ENCODE measurements at regions not wholly inside any gene's neighbourhood (a gene's known extent, or its start where the extent isn't known, plus 50 kb on each side); places are given as distances from the start of the nearest gene placed in this dataset.
A peak's percentile ranks its signal among the peaks of the same experiment; 100 is the strongest.
"Not testable (repeated sequence)": the region's sequence is repeated elsewhere in the genome, so short reads cannot be mapped to it uniquely, and the experiment has no call there.

DNA sequence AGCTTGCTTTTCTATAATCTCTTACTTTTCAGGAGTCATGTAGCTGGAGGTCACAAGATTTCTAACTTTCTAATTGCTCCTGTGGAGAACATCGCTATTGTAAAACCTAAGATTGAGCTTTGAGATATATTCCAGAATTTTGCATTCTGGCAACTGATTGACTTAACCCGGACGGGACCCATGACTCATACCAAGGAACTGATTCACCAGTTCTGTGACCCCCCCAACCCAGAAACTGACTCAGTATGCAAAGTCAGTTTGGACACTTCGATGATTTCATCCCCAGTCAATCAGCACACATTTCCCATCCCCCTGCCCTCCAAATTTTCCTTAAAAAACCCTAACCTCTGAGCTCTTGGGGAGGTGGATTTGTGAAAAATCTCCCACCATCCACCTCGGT, 396.5 kb upstream of the GBE1 start:
- CTCF ChIA-PET = no interaction called here

GRCh38 chr3:82153892-82154291, 392.4 kb upstream of the GBE1 start:
- POLR2A ChIA-PET (ENCODE audit: low non-redundant PET); H3K27ac ChIP-seq; CTCF ChIA-PET; DNase-seq (ENCODE audit: low spot score): not testable (repeated sequence)

More for the DNA sequence above, 396.5 kb upstream of the GBE1 start:
- no peak overlapping the region for H3K27ac ChIP-seq
- POLR2A ChIA-PET (ENCODE audit: low non-redundant PET) = no interaction called here
- peak; percentile 69 for DNase-seq (ENCODE audit: low spot score)
- TF ChIP-seq, protein P1, sequence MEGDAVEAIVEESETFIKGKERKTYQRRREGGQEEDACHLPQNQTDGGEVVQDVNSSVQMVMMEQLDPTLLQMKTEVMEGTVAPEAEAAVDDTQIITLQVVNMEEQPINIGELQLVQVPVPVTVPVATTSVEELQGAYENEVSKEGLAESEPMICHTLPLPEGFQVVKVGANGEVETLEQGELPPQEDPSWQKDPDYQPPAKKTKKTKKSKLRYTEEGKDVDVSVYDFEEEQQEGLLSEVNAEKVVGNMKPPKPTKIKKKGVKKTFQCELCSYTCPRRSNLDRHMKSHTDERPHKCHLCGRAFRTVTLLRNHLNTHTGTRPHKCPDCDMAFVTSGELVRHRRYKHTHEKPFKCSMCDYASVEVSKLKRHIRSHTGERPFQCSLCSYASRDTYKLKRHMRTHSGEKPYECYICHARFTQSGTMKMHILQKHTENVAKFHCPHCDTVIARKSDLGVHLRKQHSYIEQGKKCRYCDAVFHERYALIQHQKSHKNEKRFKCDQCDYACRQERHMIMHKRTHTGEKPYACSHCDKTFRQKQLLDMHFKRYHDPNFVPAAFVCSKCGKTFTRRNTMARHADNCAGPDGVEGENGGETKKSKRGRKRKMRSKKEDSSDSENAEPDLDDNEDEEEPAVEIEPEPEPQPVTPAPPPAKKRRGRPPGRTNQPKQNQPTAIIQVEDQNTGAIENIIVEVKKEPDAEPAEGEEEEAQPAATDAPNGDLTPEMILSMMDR (conservative IDR thresholded peaks at IDR 0.05; ENCODE audit: low read depth) = no peak

DNA sequence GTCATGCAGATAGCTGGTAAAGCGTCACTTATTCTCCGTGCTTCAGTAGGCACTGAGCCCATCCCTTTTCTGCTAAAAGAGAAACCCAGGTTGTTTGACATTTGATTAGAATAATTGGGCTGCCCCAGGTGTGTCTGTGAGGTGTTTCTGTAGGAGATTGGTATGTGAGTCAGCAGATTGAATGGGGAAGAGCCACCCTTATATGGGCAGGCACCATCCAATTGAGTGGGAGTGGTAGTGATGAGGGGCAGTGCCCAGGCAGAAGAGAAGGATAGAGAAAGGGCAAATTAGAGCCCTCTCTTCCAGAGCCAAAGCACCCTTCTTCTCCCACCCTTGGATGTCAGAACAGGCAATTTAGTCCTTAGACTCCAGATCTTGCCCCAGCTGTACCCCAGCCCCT, 384.3 kb upstream of the GBE1 start:
- DNase-seq (ENCODE audit: low spot score) = no peak
- ChIA-PET POLR2A (ENCODE audit: low non-redundant PET) (no interaction called here), CTCF (interaction anchor here (0.8 to 1.0 kb wide), 2 partner anchors 13 to 29 kb away, joined by 3 read pairs; no protein-coding TSS in a partner anchor)
- TF ChIP-seq, protein P1 (conservative IDR thresholded peaks at IDR 0.05; ENCODE audit: low read depth) = no peak
- H3K27ac ChIP-seq = no peak overlapping the region

DNA sequence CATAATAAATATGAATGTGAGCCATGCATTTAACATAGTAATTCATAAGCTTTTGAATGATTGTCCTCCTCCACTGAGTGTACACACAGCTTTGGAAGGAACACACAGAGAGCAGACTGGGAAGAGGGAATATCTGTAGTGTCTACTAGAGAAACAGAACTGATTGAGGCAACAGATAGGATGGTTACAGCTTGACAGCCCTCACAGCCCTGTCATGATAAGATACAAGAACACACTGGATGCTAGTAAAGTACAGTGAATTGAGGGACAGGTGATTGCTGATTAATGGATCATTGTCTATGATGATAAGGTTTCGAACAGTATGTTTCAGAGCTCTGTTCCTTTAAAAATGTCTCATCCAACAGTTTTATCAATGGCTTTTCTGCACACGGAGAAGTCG, 383.4 kb upstream of the GBE1 start:
- no peak overlapping the region for H3K27ac ChIP-seq
- POLR2A ChIA-PET (ENCODE audit: low non-redundant PET) = no interaction called here
- CTCF ChIA-PET = no interaction called here
- DNase-seq (ENCODE audit: low spot score) = no peak
- TF ChIP-seq, protein P1 (conservative IDR thresholded peaks at IDR 0.05; ENCODE audit: low read depth) = no peak

GRCh38 chr3:82143661-82144412, 382.4 kb upstream of the GBE1 start:
- H3K27ac ChIP-seq = no peak overlapping the region
- POLR2A ChIA-PET (ENCODE audit: low non-redundant PET) = no interaction called here
- DNase-seq (ENCODE audit: low spot score) = peak; percentile 24
- TF ChIP-seq, protein P1 (conservative IDR thresholded peaks at IDR 0.05; ENCODE audit: low read depth) = no peak
- CTCF ChIA-PET = no interaction called here

GRCh38 chr3:82141592-82141991, 380.1 kb upstream of the GBE1 start:
- CTCF ChIA-PET = no interaction called here
- POLR2A ChIA-PET (ENCODE audit: low non-redundant PET) = no interaction called here
- DNase-seq (ENCODE audit: low spot score) = no peak
- H3K27ac ChIP-seq = no peak overlapping the region
- TF ChIP-seq, protein P1 (conservative IDR thresholded peaks at IDR 0.05; ENCODE audit: low read depth) = no peak

DNA sequence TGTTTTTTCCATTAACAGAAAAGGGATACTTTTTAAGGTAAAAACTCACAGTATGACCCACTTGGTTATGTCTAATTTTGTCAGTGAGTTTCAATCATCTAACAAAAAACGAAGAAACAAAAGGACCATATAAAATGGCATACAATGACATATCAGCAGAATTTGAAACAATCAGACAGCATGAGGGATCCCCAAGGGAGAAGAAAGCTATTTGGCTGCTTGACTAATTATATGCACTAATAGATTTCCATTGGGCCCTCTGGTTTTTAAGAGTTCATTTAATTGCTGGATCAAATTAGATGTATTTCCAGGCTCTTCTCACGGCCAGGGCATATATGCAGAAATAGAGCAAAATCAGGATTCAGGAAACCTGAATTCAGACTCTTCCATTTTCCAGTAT, 376.4 kb upstream of the GBE1 start:
- CTCF ChIA-PET = interaction anchor here (0.6 kb wide), 1 partner anchor 11 kb away, joined by 3 read pairs; no protein-coding TSS in a partner anchor
- TF ChIP-seq, protein P1 (conservative IDR thresholded peaks at IDR 0.05; ENCODE audit: low read depth) = no peak
- no peak overlapping the region for H3K27ac ChIP-seq
- POLR2A ChIA-PET (ENCODE audit: low non-redundant PET) = no interaction called here
- no peak for DNase-seq (ENCODE audit: low spot score)

Data from RWPE1 (cell line).